Epidermal melanocyte (primary cell): ENCODE measurements at regions not wholly inside any gene's neighbourhood (a gene's known extent, or its start where the extent isn't known, plus 50 kb on each side); places are given as distances from the start of the nearest gene placed in this dataset.
"Not testable (repeated sequence)": the region's sequence is repeated elsewhere in the genome, so short reads cannot be mapped to it uniquely, and the experiment has no call there.

ENCODE experiments used
- DNase-seq: peaks from one replicate; pipeline ENCODE4 v3.0.0; 2011; ENCODE audit warnings: low spot score; ENCODE audit not compliant: insufficient read length

- no peak for DNase-seq
These were observed 522.9 kb upstream of the TNP1 start for GRCh38 chr2:217382794-217383193.

GRCh38 chr2:217379807-217380206, 519.9 kb upstream of the TNP1 start:
- no peak for DNase-seq

DNA sequence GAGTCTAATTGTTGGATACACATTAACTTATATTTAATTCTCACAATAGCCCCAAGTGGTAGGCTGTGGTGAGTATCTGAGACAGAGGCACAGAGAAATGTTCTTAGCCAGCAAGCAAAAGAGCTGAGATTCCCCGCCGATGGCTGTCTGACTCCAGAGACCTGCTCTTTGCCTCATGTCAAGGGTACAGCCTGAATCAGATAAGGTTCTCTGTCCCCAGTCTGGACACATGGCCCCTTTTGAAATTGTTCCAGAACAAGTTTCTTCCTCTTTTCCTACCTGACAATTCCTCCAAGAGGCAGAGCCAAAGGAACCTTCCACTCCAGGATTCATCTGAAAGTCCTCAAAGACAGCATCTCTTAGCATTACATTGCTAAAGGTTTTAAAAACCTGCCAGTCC, 512.9 kb upstream of the TNP1 start:
- DNase-seq, result no peak

- no peak for DNase-seq
These were observed 511.9 kb upstream of the TNP1 start for GRCh38 chr2:217371781-217372213.

- DNase-seq, result no peak
These were observed 510.5 kb upstream of the TNP1 start for GRCh38 chr2:217370391-217370790.

GRCh38 chr2:217367464-217367863, 507.6 kb upstream of the TNP1 start:
- no peak for DNase-seq

DNA sequence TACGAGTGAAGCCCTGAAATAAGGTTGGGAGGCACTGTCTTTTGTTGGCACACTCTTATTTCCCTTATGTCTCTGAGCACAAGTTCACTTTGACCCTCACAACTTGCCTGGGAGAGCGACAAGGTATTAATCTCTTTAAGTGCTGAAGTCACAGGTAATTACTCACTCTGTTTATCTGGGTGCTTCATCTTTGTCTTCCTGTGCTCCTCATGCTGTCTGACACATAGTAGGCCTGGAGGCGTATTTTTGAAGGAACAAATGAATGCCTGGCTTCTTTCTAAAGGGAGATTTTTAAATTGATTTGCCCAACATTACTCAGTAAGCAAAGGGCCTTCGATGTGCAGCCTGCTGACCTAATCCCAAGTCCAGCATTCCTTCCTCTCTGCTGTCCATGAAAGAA, 507.1 kb upstream of the TNP1 start:
- DNase-seq, result no peak

DNA sequence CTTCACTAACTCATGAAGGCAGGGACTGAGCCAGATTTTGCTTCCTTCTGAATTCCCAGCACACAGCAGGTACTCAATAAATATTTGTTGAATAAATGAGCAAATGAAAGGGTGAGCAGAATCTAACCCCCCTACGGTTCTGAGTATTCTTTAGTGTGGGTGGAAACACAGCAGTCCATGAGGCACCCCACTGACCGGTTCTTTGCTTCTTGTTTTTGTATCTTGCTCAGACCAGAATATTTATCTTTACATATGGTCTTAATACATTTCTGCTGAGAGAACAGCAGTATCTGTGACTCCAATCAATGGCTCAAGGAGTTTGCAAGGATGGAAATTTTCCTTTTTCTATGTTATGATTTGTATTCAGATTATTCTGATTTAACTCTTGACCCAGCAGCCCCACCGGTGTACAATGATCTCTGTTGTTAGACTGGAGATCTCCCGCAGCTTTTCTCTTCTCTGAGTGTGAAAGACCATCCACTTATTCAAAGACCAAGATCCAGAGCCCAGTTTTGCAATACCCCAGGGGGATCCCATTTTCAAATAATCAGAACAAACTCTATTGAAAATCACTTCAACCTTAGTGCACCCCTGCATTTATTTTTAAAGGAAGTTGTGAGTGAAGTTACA, 506.5 kb upstream of the TNP1 start:
- no peak for DNase-seq

DNA sequence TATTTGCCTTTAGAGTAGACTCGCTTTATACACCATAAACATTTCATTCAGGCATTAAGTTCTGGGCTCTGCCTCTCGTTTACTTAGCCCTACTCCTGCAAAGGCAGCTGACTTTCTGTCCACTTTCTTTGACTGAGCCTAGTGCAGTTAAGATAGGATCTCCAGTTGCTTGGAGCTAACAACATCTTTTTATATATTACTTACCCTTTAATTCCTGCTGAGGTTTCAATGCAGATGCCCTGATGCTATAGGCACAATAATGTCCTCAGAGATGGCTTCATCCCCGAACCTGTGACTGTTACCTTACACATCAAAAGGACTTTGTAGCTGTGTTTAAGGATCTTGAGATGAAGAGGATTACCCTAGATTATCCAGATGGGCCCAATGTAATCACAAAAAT, 505.8 kb upstream of the TNP1 start:
- DNase-seq, result no peak

DNA sequence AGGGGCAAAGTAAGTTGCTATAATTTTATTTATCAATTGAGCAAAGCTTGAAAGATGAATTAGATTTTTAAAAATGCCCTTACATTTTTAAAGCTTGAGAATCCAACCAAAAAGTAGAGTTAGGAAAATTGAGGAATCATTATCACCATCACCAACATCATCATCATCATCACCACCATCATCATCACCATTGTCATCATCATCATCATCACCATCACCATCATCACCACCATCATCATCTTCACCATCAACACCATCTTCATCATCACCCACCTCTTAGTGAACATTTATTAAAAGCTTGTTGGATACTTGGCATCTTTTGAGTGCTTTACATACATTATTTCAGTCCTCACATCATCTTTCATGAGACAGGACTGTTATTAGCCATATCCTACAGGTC, 504.4 kb upstream of the TNP1 start:
- DNase-seq, result no peak

GRCh38 chr2:217363470-217363869, 503.6 kb upstream of the TNP1 start:
- DNase-seq, result no peak

DNA sequence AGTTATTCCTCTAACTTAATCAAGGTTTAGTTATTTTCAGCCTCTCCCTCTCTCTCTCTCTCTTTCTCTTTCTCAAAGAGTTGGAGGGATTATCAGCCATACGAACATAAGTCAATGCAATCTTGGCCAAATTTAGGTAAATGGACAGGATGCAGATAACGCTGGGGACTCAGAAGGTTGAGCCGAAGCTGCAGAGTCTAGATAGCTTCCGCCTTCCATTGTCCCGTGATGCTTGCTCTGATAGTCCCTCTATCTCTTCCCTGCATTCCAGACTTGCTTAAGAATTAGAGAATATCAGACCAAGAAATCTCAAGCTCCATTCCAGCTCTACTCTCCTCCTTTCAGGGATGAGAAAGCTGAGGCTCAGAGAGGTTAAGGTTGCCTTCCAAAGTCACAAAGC, 502.8 kb upstream of the TNP1 start:
- no peak for DNase-seq

DNA sequence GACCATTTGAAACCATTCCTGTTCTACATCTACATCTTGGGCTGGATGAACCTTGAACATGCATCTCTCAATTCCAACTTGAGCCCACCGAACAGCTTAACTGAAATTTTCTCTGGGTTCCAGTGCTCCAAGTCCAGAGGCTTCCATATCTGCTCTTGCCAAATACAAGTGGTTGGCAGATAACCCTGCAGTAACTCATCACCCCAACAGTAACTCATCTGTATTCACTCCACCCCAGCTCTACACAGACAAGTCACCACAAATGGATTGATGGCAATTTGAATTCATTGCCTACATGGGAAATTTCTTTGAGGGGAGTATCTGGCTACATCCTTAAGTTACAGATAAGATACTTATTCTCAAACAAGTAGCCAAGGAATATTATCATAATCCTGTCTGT, 502.4 kb upstream of the TNP1 start:
- no peak for DNase-seq

GRCh38 chr2:217361483-217361880, 501.6 kb upstream of the TNP1 start:
- DNase-seq, result no peak

DNA sequence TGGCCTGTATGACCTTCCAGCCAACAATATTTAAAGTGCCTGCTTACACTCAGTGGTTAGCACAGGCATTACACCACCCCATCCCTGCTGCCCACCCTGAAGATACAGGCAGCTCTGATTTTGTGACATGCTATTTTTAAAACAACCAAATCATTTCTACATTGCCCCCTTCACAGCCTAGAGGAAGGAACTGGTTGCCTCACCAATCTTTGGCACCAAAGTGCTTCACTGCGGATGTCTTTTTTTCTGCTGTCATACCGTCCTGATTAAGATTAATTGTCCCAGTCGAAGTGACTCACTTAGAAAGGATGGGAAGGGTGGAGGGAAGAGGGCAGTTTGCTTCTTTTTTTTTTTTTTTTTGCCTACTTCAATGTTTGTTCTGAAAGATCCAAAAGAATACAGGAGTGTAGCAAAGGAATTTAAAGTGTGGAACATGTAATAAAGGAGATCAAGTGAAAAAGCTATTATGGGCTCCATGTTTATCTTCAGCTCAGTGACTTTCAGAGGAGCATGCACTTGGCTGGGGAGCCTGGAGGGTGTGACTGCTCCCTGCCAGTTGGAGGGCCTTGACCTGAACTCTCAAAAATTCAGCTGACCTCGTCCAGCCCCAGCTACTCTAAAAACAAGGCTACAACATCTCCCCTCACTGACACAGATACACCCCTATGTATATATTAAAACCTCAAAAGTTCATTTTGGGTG, 501.1 kb upstream of the TNP1 start:
- peak; percentile 34 for DNase-seq

DNA sequence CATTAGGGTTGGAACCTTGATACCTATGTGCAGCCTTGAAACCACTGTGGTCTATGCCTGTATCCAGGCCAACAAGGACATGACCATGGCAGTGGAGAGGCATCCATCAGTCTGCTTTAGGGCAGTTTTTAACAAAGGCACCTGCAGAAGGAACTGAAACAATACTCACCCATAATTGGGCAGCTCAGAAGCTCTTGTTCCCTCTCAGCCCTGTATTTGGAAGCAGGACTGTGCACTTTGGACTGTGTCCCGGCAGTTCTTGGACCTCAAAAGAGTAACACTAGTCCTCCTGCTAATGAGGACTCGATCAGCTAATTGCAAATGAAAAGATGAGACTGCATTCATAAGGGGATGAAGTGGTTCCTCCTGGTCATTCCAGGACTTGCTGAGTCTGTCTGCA, 500.2 kb upstream of the TNP1 start:
- DNase-seq, result no peak

DNA sequence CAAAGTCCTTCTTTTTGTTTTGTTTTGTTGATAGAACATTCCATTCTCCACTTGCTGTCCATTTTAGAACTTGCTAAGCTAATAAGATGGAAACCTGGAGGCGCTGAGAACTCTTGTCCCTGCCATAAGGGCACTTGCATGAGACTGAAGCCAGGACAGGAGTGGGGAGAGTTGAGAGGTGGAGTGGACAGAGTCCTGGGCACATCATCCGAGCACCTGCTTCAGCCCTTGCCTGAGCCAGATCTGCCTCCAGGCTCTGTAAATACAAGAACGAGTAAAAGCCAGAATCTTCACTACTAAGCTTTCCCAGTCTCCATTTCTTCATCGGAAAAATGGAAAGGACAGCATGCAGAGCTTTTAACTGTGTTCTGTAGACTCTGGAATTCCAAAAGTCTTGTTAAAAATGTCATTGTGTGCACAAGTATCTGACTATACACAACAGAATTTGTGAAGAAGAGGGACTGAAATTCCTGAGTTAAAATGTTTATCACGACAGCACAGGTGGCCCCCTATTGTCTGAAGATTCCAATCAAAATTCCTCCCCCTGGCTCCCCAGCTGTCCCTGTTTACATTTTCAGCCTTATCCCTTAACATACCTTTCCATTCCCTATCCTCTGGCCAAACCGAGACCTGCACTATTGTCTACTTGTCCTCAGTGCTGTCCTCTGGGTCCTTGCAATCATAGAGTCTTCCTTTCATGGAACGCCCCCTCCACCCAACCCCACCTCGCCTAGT, 498.2 kb upstream of the TNP1 start:
- DNase-seq, result no peak

- no peak for DNase-seq
These were observed 496.9 kb upstream of the TNP1 start for GRCh38 chr2:217356781-217357180.

GRCh38 chr2:217356142-217356541, 496.3 kb upstream of the TNP1 start:
- no peak for DNase-seq

DNA sequence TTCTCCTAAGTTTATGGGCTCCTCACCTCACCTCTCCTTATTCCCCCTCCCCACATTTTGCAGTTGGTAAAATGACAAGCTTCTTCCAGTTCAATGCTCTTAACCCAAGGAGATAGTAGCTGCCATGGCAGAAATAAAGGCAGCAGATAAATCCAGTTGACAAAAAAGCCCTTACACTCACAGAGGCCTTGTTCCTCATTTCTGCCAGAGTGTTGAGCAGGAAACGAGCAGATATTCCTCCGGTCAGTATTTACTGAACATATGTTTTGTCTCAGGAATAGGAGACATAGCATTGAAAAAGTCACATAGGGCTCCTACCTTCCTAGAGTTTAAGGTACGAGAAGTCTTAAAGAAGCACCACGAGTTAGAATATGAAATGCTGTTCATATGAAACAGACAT, 493.7 kb upstream of the TNP1 start:
- no peak for DNase-seq

DNA sequence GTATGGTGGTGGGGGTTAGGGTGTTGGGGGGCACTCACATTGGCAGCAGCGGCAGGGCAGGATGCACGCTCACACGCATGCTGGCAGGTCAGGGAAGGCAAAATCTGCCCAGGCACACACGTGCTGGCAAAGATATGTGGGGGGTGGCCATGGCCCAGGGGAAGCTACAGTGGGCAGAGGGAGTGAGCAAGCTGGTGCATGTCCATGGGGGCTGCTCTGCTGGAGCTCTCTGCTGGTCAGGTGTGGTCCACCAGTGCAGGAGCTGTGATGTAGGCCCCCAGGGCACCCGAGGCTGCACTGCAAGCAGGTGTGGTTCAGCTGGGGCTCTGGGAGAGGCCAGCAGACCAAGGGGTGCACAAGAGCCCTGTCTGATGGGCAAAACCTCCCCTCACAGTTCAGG, 491.5 kb upstream of the TNP1 start:
- DNase-seq, result no peak

DNA sequence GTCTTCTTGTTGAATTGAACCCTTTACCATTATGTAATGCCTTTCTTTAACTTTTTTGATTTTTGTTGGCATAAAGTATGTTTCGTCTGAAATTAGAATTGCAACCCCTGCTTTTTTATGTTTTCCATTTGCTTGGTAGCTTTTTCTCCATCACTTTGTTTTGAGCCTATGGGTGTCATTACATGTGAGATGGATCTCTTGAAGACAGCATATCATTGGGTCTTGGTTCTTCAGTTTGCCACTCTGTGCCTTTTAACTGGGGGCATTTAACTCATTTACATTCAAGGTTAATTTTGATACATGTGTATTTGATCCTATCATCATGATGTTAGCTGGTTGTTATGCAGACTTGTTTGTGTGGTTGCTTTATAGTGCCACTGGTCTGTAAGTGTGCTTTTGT, 489.4 kb upstream of the TNP1 start:
- DNase-seq, result no peak

- DNase-seq, result not testable (repeated sequence)
These were observed 487.8 kb upstream of the TNP1 start for GRCh38 chr2:217347630-217348029.
